ENCODE measurements at regions not wholly inside any gene's neighbourhood (a gene's known extent, or its start where the extent isn't known, plus 50 kb on each side); places are given as distances from the start of the nearest gene placed in this dataset.

DNA sequence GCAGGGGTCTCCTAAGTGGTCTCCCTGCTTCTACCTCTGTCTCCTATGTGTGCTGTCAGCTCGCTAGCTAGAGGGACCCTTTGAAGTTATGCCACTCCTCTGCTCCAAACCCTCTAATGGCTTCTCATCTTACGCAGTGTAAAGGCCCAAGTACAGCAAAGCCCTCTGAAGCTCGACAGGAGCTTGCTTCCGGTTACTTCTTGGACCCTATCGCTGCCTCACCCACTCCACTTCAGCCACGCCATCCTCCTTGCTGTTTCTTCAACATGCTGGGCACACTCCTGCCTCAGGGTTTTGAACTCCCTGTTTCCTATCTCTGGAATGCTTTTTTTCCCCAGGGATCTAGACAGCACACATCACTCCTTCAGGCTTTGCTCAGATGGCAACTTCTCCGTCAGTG, 102.3 kb upstream of the F3 start:
- TF ChIP-seq, protein P1, sequence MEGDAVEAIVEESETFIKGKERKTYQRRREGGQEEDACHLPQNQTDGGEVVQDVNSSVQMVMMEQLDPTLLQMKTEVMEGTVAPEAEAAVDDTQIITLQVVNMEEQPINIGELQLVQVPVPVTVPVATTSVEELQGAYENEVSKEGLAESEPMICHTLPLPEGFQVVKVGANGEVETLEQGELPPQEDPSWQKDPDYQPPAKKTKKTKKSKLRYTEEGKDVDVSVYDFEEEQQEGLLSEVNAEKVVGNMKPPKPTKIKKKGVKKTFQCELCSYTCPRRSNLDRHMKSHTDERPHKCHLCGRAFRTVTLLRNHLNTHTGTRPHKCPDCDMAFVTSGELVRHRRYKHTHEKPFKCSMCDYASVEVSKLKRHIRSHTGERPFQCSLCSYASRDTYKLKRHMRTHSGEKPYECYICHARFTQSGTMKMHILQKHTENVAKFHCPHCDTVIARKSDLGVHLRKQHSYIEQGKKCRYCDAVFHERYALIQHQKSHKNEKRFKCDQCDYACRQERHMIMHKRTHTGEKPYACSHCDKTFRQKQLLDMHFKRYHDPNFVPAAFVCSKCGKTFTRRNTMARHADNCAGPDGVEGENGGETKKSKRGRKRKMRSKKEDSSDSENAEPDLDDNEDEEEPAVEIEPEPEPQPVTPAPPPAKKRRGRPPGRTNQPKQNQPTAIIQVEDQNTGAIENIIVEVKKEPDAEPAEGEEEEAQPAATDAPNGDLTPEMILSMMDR (IDR thresholded peaks at IDR 0.05): no peak
- H3K4me1 ChIP-seq: no peaks in the 10 kb centered on the region
- DNase-seq (no peak), ATAC-seq (no peak)
- no peaks in the 10 kb centered on the region for H3K9me3 ChIP-seq
- no peak overlapping the region for H3K4me3 ChIP-seq
- intact Hi-C loops (cut with DNase I): no loop called here
- 50 to 77% (median 77%) methylated on average over 7 of the region's 7 CpGs for WGBS, 3 donors
- H3K36me3 ChIP-seq (ENCODE audit: insufficient read depth in 1 of 2, low read depth in 1 of 2): no peaks in the 10 kb centered on the region
- H3K27me3 ChIP-seq (ENCODE audit: insufficient read depth in 3 of 3, low read length in 2 of 3): peaks cover 0 to 2% (median 0%) of the 10 kb centered on the region in 3 donors
- H3K27ac ChIP-seq: no peak overlapping the region

DNA sequence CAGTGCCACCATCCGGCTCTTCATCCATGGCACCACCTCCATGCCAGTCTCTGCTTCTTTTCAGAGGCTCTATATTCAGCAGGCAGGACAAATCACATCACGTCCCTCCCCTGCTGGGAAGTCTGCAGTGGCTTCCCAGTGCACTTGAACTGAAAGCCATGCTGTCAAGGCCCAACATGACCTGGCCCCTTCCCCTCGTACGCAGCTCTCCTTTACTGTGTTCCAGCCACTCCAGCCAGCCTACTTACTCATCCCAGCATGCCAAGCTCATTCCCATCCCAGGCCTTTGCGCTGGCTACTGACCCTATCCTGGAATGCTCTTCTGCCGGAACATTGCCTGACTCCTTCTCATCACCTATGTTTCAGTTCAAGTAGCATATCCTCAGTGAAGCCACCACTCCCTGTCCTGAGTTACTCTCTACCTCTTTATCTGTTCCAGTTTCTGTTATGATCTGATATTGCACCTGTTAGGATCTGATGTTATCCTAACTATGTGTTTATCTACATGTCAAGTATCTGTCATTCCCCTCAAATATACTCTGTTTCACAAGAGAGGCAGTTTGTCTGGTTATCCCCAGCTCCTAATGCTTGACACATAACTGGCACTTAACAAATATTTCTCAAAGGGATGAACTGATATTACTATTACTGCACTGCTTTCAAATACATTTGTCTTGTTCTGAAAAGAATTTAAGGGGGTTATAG, 101.2 kb upstream of the F3 start:
- intact Hi-C loops (cut with DNase I): no loop called here
- ATAC-seq (no peak), DNase-seq (no peak)
- Histone ChIP-seq H3K36me3 (ENCODE audit: insufficient read depth in 1 of 2, low read depth in 1 of 2) (no peaks in the 10 kb centered on the region), H3K4me1 (no peaks in the 10 kb centered on the region), H3K27ac (no peak overlapping the region), H3K4me3 (no peak overlapping the region), H3K9me3 (no peaks in the 10 kb centered on the region), H3K27me3 (ENCODE audit: insufficient read depth in 3 of 3, low read length in 2 of 3) (peaks cover 0 to 2% (median 0%) of the 10 kb centered on the region in 3 donors)
- TF ChIP-seq, protein P1 (IDR thresholded peaks at IDR 0.05): no peak
- whole genome bisulfite sequencing, 3 donors: 76 to 82% (median 77%) methylated on average over 6 of the region's 6 CpGs

DNA sequence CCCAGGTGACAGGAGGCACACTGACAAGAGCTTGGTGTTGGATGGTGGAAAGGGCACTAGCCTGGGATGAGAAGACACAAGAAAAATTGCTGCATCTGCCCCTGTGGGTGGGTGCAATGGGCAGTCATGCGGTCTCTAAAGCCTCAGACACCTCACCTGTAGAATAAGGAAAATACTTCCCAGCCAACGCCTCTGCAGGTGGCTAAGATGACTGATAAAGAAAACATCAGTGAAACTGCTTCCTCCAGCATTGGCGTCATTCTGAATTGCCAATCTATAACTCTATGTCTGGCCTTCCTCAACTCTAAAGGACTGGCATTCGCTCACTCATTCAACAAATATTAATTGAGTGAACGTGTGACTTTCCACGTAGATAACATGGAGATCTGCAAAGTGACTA, 100.4 kb upstream of the F3 start:
- Histone ChIP-seq H3K9me3 (no peaks in the 10 kb centered on the region), H3K36me3 (ENCODE audit: insufficient read depth in 1 of 2, low read depth in 1 of 2) (no peaks in the 10 kb centered on the region), H3K4me1 (no peaks in the 10 kb centered on the region), H3K4me3 (no peak overlapping the region), H3K27me3 (ENCODE audit: insufficient read depth in 3 of 3, low read length in 2 of 3) (peaks cover 0 to 2% (median 0%) of the 10 kb centered on the region in 3 donors), H3K27ac (no peak overlapping the region)
- intact Hi-C loops (cut with DNase I): no loop called here
- 91 to 94% (median 93%) methylated on average over 6 of the region's 6 CpGs for WGBS, 3 donors
- ATAC-seq (no peak), DNase-seq (no peak)
- TF ChIP-seq, protein P1 (IDR thresholded peaks at IDR 0.05): no peak

DNA sequence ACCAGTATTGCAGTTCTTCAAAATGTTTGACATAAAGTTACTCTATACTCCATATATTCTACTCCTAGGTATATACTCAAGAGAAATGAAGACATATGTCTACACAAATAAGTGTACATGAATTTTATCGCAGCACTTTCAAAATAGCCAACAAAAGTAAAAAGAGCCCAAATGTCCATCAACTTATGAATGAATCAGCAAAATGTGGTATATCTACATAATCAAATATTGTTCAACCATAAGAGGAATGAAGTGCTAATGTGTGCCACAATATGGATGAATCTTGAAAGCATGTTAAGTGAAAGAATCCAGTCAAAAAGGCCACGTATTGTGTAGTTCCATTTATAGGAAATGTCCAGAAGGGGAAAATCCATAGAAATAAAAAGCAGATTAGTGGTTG, 98.6 kb upstream of the F3 start:
- 92 to 95% (median 95%) methylated on average over 2 of the region's 2 CpGs for WGBS, 3 donors
- no peaks in the 10 kb centered on the region for H3K36me3 ChIP-seq (ENCODE audit: insufficient read depth in 1 of 2, low read depth in 1 of 2)
- no peak overlapping the region for H3K4me3 ChIP-seq
- no peaks in the 10 kb centered on the region for H3K9me3 ChIP-seq
- TF ChIP-seq, protein P1 (IDR thresholded peaks at IDR 0.05): no peak
- H3K27ac ChIP-seq: no peak overlapping the region
- ATAC-seq (no peak), DNase-seq (no peak)
- H3K4me1 ChIP-seq: no peaks in the 10 kb centered on the region
- peaks cover 0 to 2% (median 0%) of the 10 kb centered on the region in 3 donors for H3K27me3 ChIP-seq (ENCODE audit: insufficient read depth in 3 of 3, low read length in 2 of 3)
- intact Hi-C loops (cut with DNase I): no loop called here

DNA sequence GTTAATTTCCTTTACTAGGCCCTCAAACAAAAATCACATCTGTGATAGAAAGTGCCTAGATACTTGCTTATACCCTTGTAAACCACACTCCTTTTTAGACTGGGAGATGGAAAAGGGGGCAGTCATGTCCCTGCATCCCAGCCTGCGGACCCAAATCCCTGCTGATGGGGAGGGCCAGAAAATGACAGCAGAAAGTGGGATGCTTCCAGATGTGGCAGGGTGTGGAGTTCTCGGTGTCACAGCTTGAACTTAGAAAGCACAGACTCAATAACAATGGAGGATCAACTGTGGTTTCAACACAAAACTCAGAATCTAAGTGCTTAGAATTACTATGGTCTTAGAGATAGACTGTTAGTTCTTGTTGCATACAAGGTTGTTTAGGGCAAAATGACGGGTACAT, 95.6 kb upstream of the F3 start:
- ATAC-seq (no peak), DNase-seq (no peak)
- Histone ChIP-seq H3K27ac (no peak overlapping the region), H3K36me3 (ENCODE audit: insufficient read depth in 1 of 2, low read depth in 1 of 2) (no peaks in the 10 kb centered on the region), H3K4me3 (no peak overlapping the region), H3K27me3 (ENCODE audit: insufficient read depth in 3 of 3, low read length in 2 of 3) (no peaks in the 10 kb centered on the region), H3K4me1 (no peaks in the 10 kb centered on the region), H3K9me3 (no peaks in the 10 kb centered on the region)
- 83 to 93% (median 86%) methylated on average over 3 of the region's 3 CpGs for WGBS, 3 donors
- TF ChIP-seq, protein P1 (IDR thresholded peaks at IDR 0.05): no peak
- intact Hi-C loops (cut with DNase I): no loop called here

Measured in psoas muscle (tissue), 7 donors.